H54 (cell line): ENCODE measurements at regions not wholly inside any gene's neighbourhood (a gene's known extent, or its start where the extent isn't known, plus 50 kb on each side); places are given as distances from the start of the nearest gene placed in this dataset.

Experiments
- DNase-seq: peaks from one replicate; pipeline ENCODE4 v3.0.0; 2011; ENCODE audit warnings: low spot score, mixed read lengths; ENCODE audit not compliant: insufficient read length
- FAIRE-seq: peaks from 3 replicates; lab custom pipeline; 2011; peaks lifted over from hg19 to GRCh38; lab: Jason Lieb, UNC
- POLR2A ChIP-seq: IDR thresholded peaks from 2 replicates; pipeline ENCODE4 v1.6.1; 2011; ENCODE audit warnings: low read depth, mild to moderate bottlenecking, low read length

DNA sequence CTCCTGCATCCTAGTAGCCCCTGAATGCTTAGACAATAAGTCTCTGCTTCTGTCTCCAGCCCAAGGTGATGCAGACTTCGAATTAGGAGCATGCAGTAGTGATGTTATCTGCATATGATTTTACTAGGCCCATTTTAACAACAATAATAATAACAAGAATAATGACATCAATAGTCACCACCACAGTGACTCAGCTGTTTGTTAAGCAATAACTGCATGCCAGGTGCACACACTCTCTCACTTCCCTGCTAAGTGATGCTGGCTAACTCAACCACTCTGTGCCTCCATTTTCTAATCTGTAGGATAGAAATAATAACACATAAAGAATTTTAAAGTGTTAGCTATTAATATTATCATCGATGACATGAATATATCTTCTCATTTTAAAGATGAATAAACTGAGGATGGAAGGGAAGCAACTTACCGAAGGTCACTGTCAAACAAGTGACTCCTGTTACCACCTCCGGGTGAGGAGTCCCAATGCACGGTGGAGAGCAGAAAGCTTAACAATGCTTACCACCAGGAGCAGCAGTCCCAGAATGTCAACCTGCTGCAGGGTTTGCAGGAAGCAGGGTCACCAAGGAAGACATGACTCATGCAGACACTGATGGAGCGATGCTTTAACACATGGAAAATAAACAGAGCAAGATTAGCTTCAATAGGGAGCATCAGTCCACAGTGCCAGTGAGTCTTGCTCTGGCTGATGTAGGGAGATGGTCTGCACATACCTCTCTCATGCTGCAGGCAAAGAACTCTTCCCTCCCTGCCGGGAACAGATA, 290.2 kb downstream of the SPATA17 start:
- no peak for FAIRE-seq
- peak; percentile 22 for DNase-seq
- TF ChIP-seq POLR2A, result no peak

GRCh38 chr1:217924924-217925323, 293.8 kb downstream of the SPATA17 start:
- DNase-seq (no peak), FAIRE-seq (no peak)
- TF ChIP-seq POLR2A, result no peak

- FAIRE-seq (no peak), DNase-seq (no peak)
- TF ChIP-seq POLR2A, result no peak
Measured at GRCh38 chr1:217929213-217929885, 298.2 kb downstream of the SPATA17 start.

DNA sequence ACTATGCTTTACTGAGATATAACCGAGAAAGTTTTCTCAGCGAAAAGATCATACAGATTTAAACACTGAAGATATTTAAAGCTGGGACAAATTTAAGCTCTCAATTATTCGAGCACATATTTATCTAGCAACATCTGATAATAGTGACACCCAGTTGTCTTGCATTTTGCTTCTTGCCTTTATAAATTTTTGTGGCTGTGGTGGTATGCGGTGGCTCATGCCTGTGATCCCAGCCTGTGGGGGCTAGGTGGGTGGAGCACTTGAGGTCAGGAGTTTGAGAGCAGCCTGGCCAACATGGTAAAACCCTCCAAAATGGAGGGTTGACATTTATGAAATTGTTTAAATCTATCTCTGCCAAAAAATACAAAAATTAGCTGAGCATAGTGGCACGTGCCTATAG, 312.2 kb downstream of the SPATA17 start:
- FAIRE-seq (no peak), DNase-seq (no peak)
- no peak for TF ChIP-seq POLR2A

- DNase-seq (no peak), FAIRE-seq (no peak)
- no peak for TF ChIP-seq POLR2A
Measured at GRCh38 chr1:217944550-217944949, 313.4 kb downstream of the SPATA17 start.

- FAIRE-seq (no peak), DNase-seq (no peak)
- no peak for TF ChIP-seq POLR2A
Measured at GRCh38 chr1:217946511-217946910, 315.4 kb downstream of the SPATA17 start.

DNA sequence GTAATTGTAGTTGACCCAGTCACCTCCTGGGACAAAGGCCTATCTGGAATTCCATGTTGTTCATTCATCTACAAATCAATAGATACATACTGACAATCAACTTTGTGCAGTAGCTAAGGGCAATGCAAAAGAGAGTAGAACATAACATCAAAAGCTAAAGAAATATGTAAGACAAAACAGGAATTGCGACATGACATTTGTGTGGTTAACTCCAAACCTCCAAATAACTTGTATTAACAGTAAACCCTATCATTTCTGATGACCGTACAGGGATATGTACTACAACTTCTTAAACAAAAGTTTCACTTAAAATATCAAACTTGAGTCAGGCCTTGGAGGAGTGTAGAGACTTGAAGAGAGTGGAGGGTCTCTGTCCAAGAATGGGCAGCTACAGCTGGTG, 317.6 kb downstream of the SPATA17 start:
- no peak for FAIRE-seq
- TF ChIP-seq POLR2A, result no peak
- DNase-seq, result no peak

DNA sequence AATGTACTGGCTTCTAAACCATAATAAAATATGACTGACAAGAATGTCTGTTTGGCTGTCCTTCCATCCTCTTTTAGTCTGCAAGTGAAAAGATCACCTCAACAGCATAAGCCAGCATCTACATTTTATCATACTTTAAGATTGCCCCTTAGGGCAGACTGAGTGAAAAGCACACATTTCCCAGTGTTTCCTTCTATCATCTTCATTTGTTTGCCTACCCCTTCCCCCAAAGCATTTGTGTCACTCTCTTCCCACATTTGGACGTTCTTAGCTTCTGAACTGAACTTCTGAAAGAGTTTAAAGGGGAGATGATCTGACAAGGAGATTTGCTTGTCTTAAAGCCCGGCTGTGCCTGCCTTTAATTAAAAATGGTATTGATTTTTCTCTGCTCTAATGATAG, 322.2 kb downstream of the SPATA17 start:
- no peak for FAIRE-seq
- DNase-seq, result no peak
- no peak for TF ChIP-seq POLR2A

DNA sequence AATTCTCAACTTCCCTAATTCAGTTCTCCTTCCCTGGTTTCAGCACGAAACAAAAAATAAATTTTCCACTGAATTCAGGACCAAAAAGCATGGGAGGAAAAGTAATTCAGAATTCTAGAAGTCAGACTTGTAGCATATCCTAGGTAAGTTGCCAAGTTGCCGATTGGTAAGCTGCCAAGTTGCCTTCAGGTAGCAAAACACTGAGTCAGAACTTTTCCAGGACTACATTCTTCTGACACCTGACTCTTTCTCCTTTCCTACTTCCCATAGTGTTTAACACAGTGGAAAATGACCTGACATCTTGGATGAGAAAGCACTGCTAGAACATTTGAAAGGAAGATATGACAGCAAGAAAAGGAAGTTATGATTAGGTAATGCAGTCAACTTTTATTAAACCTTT, 322.8 kb downstream of the SPATA17 start:
- DNase-seq, result no peak
- no peak for FAIRE-seq
- TF ChIP-seq POLR2A, result no peak

- no peak for DNase-seq
- FAIRE-seq, result no peak
- no peak for TF ChIP-seq POLR2A
Measured at GRCh38 chr1:217955723-217956122, 324.6 kb downstream of the SPATA17 start.

DNA sequence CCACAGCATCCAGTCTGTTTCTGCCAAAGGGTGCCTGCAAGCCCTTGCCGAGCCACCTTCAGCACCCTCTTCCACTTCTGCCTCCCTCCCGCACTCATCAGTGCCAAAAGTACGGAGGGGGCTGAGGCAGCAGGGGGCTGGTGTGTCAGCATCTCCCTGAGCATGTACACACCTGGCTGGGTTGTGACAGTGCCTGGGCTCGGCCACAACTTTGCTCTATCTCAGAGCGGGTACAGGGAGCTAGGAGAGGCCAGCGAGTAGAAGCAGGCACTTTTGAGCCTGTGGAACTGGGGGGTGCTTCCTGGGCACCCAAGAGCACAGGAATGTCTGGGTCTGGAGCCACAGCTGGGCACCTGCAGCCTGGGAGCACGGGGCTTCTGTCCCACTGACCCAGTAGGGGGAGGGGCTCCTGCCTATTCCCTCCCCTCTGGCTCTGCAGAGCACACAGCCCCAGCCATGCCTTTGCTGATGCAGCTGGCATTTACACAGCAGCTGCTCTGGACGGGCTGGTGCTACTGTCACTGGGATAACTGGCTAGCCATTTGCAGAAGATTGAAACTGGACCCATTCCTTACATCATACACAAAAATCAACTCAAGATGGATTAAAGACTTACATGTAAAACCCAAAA, 319.8 kb upstream of the RRP15 start:
- no peak for FAIRE-seq
- TF ChIP-seq POLR2A, result no peak
- DNase-seq, result no peak

- FAIRE-seq, result no peak
Measured at GRCh38 chr1:217968085-217968484, 317.0 kb upstream of the RRP15 start.

GRCh38 chr1:217969428-217969827, 315.7 kb upstream of the RRP15 start:
- FAIRE-seq, result no peak
- DNase-seq, result no peak
- no peak for TF ChIP-seq POLR2A

More at GRCh38 chr1:217968085-217968484, 317.0 kb upstream of the RRP15 start:
- DNase-seq, result no peak
- TF ChIP-seq POLR2A, result no peak

- no peak for DNase-seq
- no peak for TF ChIP-seq POLR2A
- no peak for FAIRE-seq
Measured at GRCh38 chr1:217977943-217978342, 307.1 kb upstream of the RRP15 start.

DNA sequence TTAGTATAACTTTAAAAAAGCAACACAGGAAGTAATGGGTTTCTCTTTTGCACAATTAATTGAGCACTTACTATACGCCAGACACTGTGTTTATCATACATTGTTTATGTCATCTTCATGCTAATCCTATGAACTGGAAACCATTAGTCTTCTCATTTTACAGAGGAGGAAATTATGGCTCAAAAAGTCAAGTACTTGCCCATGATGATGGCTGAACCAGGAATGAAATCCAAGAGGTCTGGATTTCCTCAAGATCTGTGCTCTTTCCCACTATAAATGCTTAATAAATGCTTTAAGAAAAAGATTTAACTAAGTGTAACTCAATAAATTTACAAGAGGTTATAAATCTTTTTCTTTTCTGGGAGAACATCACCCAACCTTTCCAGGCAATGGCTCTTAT, 303.7 kb upstream of the RRP15 start:
- no peak for FAIRE-seq
- no peak for DNase-seq
- TF ChIP-seq POLR2A, result no peak
